Activated T-cell treated with anti-CD3 and anti-CD28 coated beads, Interleukin-2, amount 50 U/mL, for 4 hours (primary cell): ENCODE measurements at regions not wholly inside any gene's neighbourhood (a gene's known extent, or its start where the extent isn't known, plus 50 kb on each side); places are given as distances from the start of the nearest gene placed in this dataset.
"Not testable (repeated sequence)": the region's sequence is repeated elsewhere in the genome, so short reads cannot be mapped to it uniquely, and the experiment has no call there.

Experiments
- ATAC-seq, 2 donors: fragments of 200-7000 bp; cut with Tn5 transposase; one replicate each; pipeline ENCODE4 v1.10.0; 2021
- DNase-seq: peaks from one replicate; pipeline ENCODE4 v3.0.0-alpha.2; 2020
- H3K27me3 Mint-ChIP-seq: one replicate; pipeline ENCODE4 v1.8.0; 2021; ENCODE audit warnings: low read depth, mixed read lengths
- H3K36me3 Mint-ChIP-seq: one replicate; pipeline ENCODE4 v1.8.0; 2022; ENCODE audit warnings: mixed read lengths; ENCODE audit not compliant: insufficient read depth
- H3K4me1 Mint-ChIP-seq: one replicate; pipeline ENCODE4 v1.8.0; 2021; ENCODE audit warnings: low read depth, mixed read lengths
- H3K4me3 Mint-ChIP-seq: one replicate; pipeline ENCODE4 v1.8.0; 2021; ENCODE audit warnings: mild to moderate bottlenecking, moderate library complexity, mixed read lengths
- H3K9me3 Mint-ChIP-seq: one replicate; pipeline ENCODE4 v1.8.0; 2021; ENCODE audit warnings: mixed read lengths

GRCh38 chr4:159014859-159015258 is 88.0 kb upstream of the RAPGEF2 start:
- H3K4me3 Mint-ChIP-seq: no peak overlapping the region
- H3K9me3 Mint-ChIP-seq: no peaks in the 10 kb centered on the region
- ATAC-seq: no peak
- no peak for DNase-seq
- peaks cover 4% of the 10 kb centered on the region for H3K27me3 Mint-ChIP-seq
- no peaks in the 10 kb centered on the region for H3K4me1 Mint-ChIP-seq
- no peaks in the 10 kb centered on the region for H3K36me3 Mint-ChIP-seq

GRCh38 chr4:159015841-159016240 is 87.0 kb upstream of the RAPGEF2 start:
- DNase-seq (no peak), ATAC-seq (no peak)
- H3K36me3 Mint-ChIP-seq: no peaks in the 10 kb centered on the region
- no peaks in the 10 kb centered on the region for H3K9me3 Mint-ChIP-seq
- no peak overlapping the region for H3K4me3 Mint-ChIP-seq
- H3K4me1 Mint-ChIP-seq: no peaks in the 10 kb centered on the region
- H3K27me3 Mint-ChIP-seq: peaks cover 4% of the 10 kb centered on the region

- DNase-seq: no peak
- no peaks in the 10 kb centered on the region for H3K36me3 Mint-ChIP-seq
- no peaks in the 10 kb centered on the region for H3K4me1 Mint-ChIP-seq
- peaks cover 4% of the 10 kb centered on the region for H3K27me3 Mint-ChIP-seq
- H3K4me3 Mint-ChIP-seq: no peak overlapping the region
- H3K9me3 Mint-ChIP-seq: no peaks in the 10 kb centered on the region
- no peak for ATAC-seq
Observed at GRCh38 chr4:159016593-159017024, 86.3 kb upstream of the RAPGEF2 start.

- Mint-ChIP-seq H3K4me3 (no peak overlapping the region), H3K4me1 (no peaks in the 10 kb centered on the region), H3K9me3 (no peaks in the 10 kb centered on the region), H3K27me3 (peaks cover 4% of the 10 kb centered on the region), H3K36me3 (no peaks in the 10 kb centered on the region)
- ATAC-seq (no peak), DNase-seq (no peak)
Observed at GRCh38 chr4:159017323-159018026, 85.4 kb upstream of the RAPGEF2 start.

GRCh38 chr4:159018062-159018629 is 84.7 kb upstream of the RAPGEF2 start:
- no peak for DNase-seq
- H3K4me3 Mint-ChIP-seq: no peak overlapping the region
- no peaks in the 10 kb centered on the region for H3K9me3 Mint-ChIP-seq
- peaks cover 4% of the 10 kb centered on the region for H3K27me3 Mint-ChIP-seq
- H3K36me3 Mint-ChIP-seq: no peaks in the 10 kb centered on the region
- no peak for ATAC-seq
- H3K4me1 Mint-ChIP-seq: no peaks in the 10 kb centered on the region

GRCh38 chr4:159019356-159019755 is 83.5 kb upstream of the RAPGEF2 start:
- no peak overlapping the region for H3K4me3 Mint-ChIP-seq
- no peaks in the 10 kb centered on the region for H3K36me3 Mint-ChIP-seq
- H3K4me1 Mint-ChIP-seq: no peaks in the 10 kb centered on the region
- H3K27me3 Mint-ChIP-seq: peaks cover 4% of the 10 kb centered on the region
- no peaks in the 10 kb centered on the region for H3K9me3 Mint-ChIP-seq
- no peak for ATAC-seq
- no peak for DNase-seq

GRCh38 chr4:159021597-159022385 is 81.1 kb upstream of the RAPGEF2 start:
- no peak for DNase-seq
- ATAC-seq: no peak
- no peak overlapping the region for H3K4me3 Mint-ChIP-seq
- no peaks in the 10 kb centered on the region for H3K36me3 Mint-ChIP-seq
- peaks cover 4% of the 10 kb centered on the region for H3K27me3 Mint-ChIP-seq
- no peaks in the 10 kb centered on the region for H3K4me1 Mint-ChIP-seq
- H3K9me3 Mint-ChIP-seq: no peaks in the 10 kb centered on the region

GRCh38 chr4:159023741-159024140 is 79.1 kb upstream of the RAPGEF2 start:
- Mint-ChIP-seq H3K27me3 (peaks cover 2% of the 10 kb centered on the region), H3K9me3 (no peaks in the 10 kb centered on the region), H3K4me3 (no peak overlapping the region), H3K4me1 (no peaks in the 10 kb centered on the region), H3K36me3 (no peaks in the 10 kb centered on the region)
- DNase-seq (no peak), ATAC-seq (no peak)

- no peaks in the 10 kb centered on the region for H3K4me1 Mint-ChIP-seq
- H3K4me3 Mint-ChIP-seq: no peak overlapping the region
- no peak for ATAC-seq
- peaks cover 2% of the 10 kb centered on the region for H3K27me3 Mint-ChIP-seq
- no peaks in the 10 kb centered on the region for H3K36me3 Mint-ChIP-seq
- DNase-seq: no peak
- no peaks in the 10 kb centered on the region for H3K9me3 Mint-ChIP-seq
Observed at GRCh38 chr4:159024266-159024665, 78.6 kb upstream of the RAPGEF2 start.

- no peaks in the 10 kb centered on the region for H3K9me3 Mint-ChIP-seq
- H3K27me3 Mint-ChIP-seq: no peaks in the 10 kb centered on the region
- H3K36me3 Mint-ChIP-seq: no peaks in the 10 kb centered on the region
- no peak for DNase-seq
- ATAC-seq: no peak
- H3K4me1 Mint-ChIP-seq: no peaks in the 10 kb centered on the region
- H3K4me3 Mint-ChIP-seq: no peak overlapping the region
Observed at GRCh38 chr4:159024828-159025227, 78.1 kb upstream of the RAPGEF2 start.

- no peak for DNase-seq
- H3K27me3 Mint-ChIP-seq: peaks cover 4% of the 10 kb centered on the region
- no peaks in the 10 kb centered on the region for H3K36me3 Mint-ChIP-seq
- ATAC-seq: no peak
- no peak overlapping the region for H3K4me3 Mint-ChIP-seq
- H3K9me3 Mint-ChIP-seq: no peaks in the 10 kb centered on the region
- H3K4me1 Mint-ChIP-seq: no peaks in the 10 kb centered on the region
Observed at GRCh38 chr4:159026329-159026728, 76.5 kb upstream of the RAPGEF2 start.

- Mint-ChIP-seq H3K9me3 (no peaks in the 10 kb centered on the region), H3K36me3 (no peaks in the 10 kb centered on the region), H3K4me3 (no peak overlapping the region), H3K27me3 (peaks cover 6% of the 10 kb centered on the region), H3K4me1 (no peaks in the 10 kb centered on the region)
- ATAC-seq (no peak), DNase-seq (no peak)
Observed at GRCh38 chr4:159027535-159027934, 75.3 kb upstream of the RAPGEF2 start.

GRCh38 chr4:159029481-159029880 is 73.4 kb upstream of the RAPGEF2 start:
- Mint-ChIP-seq H3K27me3 (peaks cover 6% of the 10 kb centered on the region), H3K4me1 (no peaks in the 10 kb centered on the region), H3K4me3 (no peak overlapping the region), H3K9me3 (no peaks in the 10 kb centered on the region), H3K36me3 (no peaks in the 10 kb centered on the region)
- ATAC-seq: no peak
- DNase-seq: no peak

GRCh38 chr4:159030297-159030696 is 72.6 kb upstream of the RAPGEF2 start:
- H3K4me3 Mint-ChIP-seq, ATAC-seq, H3K27me3 Mint-ChIP-seq, H3K36me3 Mint-ChIP-seq, H3K9me3 Mint-ChIP-seq, DNase-seq, H3K4me1 Mint-ChIP-seq: not testable (repeated sequence)

GRCh38 chr4:159035570-159035969 is 67.3 kb upstream of the RAPGEF2 start:
- no peaks in the 10 kb centered on the region for H3K4me1 Mint-ChIP-seq
- DNase-seq (no peak), ATAC-seq (no peak)
- H3K27me3 Mint-ChIP-seq: peaks cover 10% of the 10 kb centered on the region
- H3K36me3 Mint-ChIP-seq: no peaks in the 10 kb centered on the region
- no peak overlapping the region for H3K4me3 Mint-ChIP-seq
- no peaks in the 10 kb centered on the region for H3K9me3 Mint-ChIP-seq
